ENCODE measurements at regions not wholly inside any gene's neighbourhood (a gene's known extent, or its start where the extent isn't known, plus 50 kb on each side); places are given as distances from the start of the nearest gene placed in this dataset.

DNA sequence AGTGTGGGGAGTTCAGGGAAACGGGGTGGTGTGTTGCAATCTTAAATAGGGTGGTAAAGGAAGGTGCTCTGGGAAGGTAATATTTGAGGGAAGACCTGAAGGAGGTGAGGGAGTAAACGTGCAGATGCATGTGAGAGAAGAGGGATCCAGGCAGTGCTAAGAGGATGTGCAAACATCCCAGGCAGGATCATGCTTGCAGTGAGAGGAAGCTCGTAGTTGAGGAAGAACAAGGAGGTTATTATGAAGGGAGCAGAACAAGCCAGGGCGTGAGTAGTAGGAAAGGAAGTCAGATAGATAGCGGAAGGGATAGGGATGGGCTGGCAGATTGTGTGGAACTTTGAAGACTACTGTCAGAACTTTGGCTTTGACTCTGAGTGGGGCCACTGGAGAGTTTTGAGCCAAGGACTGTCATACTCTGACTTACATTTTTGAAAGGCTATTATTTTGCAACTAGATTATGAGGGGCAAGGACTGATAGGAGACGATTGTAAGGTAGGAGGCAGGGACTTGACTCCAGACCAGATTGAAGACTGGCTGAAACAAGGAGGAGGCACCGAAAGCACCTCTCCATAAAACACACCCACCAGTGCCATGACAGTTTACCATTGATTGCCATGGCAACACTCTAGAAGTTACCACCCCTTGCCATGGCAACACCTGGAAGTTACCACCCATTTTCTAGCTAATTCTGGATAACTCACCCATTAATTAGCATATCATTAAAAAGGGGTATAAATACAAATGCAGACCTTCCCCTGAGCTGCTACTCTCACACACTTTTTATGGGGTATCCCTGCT lies 67.0 kb downstream of the XCL2 start:
- TF ChIP-seq, protein P1, sequence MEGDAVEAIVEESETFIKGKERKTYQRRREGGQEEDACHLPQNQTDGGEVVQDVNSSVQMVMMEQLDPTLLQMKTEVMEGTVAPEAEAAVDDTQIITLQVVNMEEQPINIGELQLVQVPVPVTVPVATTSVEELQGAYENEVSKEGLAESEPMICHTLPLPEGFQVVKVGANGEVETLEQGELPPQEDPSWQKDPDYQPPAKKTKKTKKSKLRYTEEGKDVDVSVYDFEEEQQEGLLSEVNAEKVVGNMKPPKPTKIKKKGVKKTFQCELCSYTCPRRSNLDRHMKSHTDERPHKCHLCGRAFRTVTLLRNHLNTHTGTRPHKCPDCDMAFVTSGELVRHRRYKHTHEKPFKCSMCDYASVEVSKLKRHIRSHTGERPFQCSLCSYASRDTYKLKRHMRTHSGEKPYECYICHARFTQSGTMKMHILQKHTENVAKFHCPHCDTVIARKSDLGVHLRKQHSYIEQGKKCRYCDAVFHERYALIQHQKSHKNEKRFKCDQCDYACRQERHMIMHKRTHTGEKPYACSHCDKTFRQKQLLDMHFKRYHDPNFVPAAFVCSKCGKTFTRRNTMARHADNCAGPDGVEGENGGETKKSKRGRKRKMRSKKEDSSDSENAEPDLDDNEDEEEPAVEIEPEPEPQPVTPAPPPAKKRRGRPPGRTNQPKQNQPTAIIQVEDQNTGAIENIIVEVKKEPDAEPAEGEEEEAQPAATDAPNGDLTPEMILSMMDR (conservative IDR thresholded peaks at IDR 0.05), result no peak
- TF ChIP-seq EZH2 (IDR thresholded peaks at IDR 0.05; ENCODE audit: low read depth), result no peak

Data from PC-9 (cell line).